ENCODE measurements at regions not wholly inside any gene's neighbourhood (a gene's known extent, or its start where the extent isn't known, plus 50 kb on each side); places are given as distances from the start of the nearest gene placed in this dataset.

DNA sequence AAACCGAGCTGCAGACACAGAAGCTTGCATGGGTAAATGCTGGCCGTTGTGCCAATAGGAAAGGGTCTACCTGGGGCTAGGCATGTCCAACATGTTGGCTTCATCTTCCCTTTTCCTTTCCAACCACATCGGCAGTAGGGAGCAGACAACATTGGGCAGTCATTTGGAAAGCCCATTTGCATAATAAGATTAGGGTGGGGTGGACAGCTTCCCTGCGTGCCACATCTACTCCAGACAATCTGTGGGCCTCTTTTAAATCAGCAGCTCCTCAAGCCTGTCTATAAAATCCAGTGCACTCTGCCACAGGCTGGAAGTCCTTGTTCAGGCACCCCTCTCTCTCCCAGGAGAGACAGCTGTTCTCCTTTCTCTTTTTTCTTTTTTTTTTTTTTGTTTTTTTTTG is 203.6 kb upstream of the KYNU start:
- no peak for DNase-seq (ENCODE audit: low spot score)
- TF ChIP-seq, protein P1, sequence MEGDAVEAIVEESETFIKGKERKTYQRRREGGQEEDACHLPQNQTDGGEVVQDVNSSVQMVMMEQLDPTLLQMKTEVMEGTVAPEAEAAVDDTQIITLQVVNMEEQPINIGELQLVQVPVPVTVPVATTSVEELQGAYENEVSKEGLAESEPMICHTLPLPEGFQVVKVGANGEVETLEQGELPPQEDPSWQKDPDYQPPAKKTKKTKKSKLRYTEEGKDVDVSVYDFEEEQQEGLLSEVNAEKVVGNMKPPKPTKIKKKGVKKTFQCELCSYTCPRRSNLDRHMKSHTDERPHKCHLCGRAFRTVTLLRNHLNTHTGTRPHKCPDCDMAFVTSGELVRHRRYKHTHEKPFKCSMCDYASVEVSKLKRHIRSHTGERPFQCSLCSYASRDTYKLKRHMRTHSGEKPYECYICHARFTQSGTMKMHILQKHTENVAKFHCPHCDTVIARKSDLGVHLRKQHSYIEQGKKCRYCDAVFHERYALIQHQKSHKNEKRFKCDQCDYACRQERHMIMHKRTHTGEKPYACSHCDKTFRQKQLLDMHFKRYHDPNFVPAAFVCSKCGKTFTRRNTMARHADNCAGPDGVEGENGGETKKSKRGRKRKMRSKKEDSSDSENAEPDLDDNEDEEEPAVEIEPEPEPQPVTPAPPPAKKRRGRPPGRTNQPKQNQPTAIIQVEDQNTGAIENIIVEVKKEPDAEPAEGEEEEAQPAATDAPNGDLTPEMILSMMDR (IDR thresholded peaks at IDR 0.05; ENCODE audit: borderline replicate concordance, control extremely low read depth, extremely low read depth, insufficient read depth, missing control alignments) = no peak
- in situ Hi-C loops (cut with MboI; ENCODE audit: low sequenced_read_pairs, unreplicated experiment) = no loop called here

DNA sequence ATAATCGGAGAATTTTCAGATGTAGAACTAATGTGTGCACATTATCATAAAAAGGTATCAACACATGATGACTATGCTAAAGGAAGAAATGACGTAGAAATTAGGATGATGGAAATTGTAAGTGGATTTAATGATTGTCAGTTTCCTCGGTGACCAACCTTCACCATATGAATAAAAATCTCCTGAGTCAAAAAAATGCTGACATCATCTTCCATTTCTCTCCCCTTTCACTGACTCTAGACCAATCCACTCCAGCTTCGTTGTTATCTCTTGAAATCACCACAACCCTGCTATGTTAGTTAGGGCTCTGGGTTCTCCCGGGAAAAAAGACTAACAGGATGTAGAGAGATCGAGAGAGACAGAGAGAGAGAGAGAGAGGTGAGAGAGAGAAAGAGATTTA is 204.8 kb upstream of the KYNU start:
- TF ChIP-seq, protein P1 (IDR thresholded peaks at IDR 0.05; ENCODE audit: borderline replicate concordance, control extremely low read depth, extremely low read depth, insufficient read depth, missing control alignments) = no peak
- no peak for DNase-seq (ENCODE audit: low spot score)
- in situ Hi-C loops (cut with MboI; ENCODE audit: low sequenced_read_pairs, unreplicated experiment) = no loop called here

- TF ChIP-seq, protein P1 (IDR thresholded peaks at IDR 0.05; ENCODE audit: borderline replicate concordance, control extremely low read depth, extremely low read depth, insufficient read depth, missing control alignments) = no peak
- no peak for DNase-seq (ENCODE audit: low spot score)
- in situ Hi-C loops (cut with MboI; ENCODE audit: low sequenced_read_pairs, unreplicated experiment) = no loop called here
Measured at GRCh38 chr2:142670362-142670761, 207.1 kb upstream of the KYNU start.

DNA sequence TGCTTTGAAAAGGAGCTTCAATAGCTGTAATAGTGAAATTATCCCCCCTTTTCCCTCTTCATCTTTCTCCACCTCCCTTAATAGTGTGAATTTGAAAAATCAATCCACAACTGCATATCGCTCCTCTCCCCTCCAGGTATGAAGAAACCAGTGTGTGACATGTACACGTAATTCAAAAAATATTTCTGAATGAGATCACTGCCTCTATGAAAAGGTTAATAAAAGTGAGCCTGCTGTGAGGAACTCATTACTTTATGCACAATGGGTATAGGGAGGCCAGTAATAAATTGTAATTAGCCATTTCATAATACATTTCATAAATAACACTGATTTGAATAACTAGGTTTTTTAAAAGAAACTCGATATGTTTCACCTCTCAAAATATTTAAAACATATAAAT is 209.0 kb upstream of the KYNU start:
- DNase-seq (ENCODE audit: low spot score) = no peak
- in situ Hi-C loops (cut with MboI; ENCODE audit: low sequenced_read_pairs, unreplicated experiment) = no loop called here
- TF ChIP-seq, protein P1 (IDR thresholded peaks at IDR 0.05; ENCODE audit: borderline replicate concordance, control extremely low read depth, extremely low read depth, insufficient read depth, missing control alignments) = no peak

DNA sequence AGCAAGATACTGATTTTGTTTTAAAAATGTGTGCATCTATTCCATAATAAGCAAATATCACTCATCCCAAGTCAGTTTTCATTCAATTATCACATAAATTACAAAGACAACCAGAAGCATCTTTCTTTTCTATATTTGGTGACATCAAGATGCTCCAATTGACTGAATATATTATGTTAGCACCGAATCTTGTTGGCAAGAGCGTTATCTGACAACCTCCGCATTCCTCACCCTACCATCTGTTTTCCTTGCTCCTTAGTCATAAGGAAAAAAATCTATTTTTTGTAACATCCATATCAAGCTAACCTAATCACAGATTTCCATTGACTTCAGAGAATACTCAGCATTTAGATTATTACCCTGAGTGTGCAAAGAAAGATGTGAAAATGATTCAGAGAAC is 212.2 kb upstream of the KYNU start:
- TF ChIP-seq, protein P1 (IDR thresholded peaks at IDR 0.05; ENCODE audit: borderline replicate concordance, control extremely low read depth, extremely low read depth, insufficient read depth, missing control alignments) = no peak
- DNase-seq (ENCODE audit: low spot score) = no peak
- in situ Hi-C loops (cut with MboI; ENCODE audit: low sequenced_read_pairs, unreplicated experiment) = no loop called here

- DNase-seq (ENCODE audit: low spot score) = no peak
- TF ChIP-seq, protein P1 (IDR thresholded peaks at IDR 0.05; ENCODE audit: borderline replicate concordance, control extremely low read depth, extremely low read depth, insufficient read depth, missing control alignments) = no peak
- in situ Hi-C loops (cut with MboI; ENCODE audit: low sequenced_read_pairs, unreplicated experiment) = no loop called here
Measured at GRCh38 chr2:142650601-142651000, 226.9 kb upstream of the KYNU start.

- DNase-seq (ENCODE audit: low spot score) = no peak
- in situ Hi-C loops (cut with MboI; ENCODE audit: low sequenced_read_pairs, unreplicated experiment) = no loop called here
- TF ChIP-seq, protein P1 (IDR thresholded peaks at IDR 0.05; ENCODE audit: borderline replicate concordance, control extremely low read depth, extremely low read depth, insufficient read depth, missing control alignments) = no peak
Measured at GRCh38 chr2:142649581-142649980, 227.9 kb upstream of the KYNU start.
